GM18508 (cell line): ENCODE measurements at regions not wholly inside any gene's neighbourhood (a gene's known extent, or its start where the extent isn't known, plus 50 kb on each side); places are given as distances from the start of the nearest gene placed in this dataset.
"Not testable (repeated sequence)": the region's sequence is repeated elsewhere in the genome, so short reads cannot be mapped to it uniquely, and the experiment has no call there.

Experiments used
- ATAC-seq: cut with Tn5 transposase; IDR thresholded peaks from one replicate; pipeline ENCODE4 v1.9.1; 2021; ENCODE audit warnings: moderate number of reproducible peaks; ENCODE audit not compliant: insufficient read depth, unreplicated experiment

DNA sequence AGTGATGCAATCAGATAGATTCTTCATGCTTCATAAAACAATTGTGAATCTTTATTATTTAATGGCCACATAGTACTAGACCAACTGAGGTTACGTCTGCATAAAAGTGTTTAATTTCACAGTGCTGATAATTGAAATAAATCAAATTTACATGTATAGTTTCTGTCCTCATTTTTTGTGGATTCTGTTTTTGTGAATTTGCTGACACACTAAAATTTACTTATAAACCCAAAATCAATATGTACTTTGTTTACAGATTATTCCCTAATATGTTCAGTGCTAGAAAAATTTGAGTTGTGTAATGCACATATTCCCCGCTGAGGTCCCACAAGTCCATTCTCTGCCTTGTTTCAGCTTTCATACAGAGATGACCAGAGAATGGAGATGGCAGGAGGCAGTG lies 759.8 kb downstream of the CENPC start:
- ATAC-seq, result no peak

DNA sequence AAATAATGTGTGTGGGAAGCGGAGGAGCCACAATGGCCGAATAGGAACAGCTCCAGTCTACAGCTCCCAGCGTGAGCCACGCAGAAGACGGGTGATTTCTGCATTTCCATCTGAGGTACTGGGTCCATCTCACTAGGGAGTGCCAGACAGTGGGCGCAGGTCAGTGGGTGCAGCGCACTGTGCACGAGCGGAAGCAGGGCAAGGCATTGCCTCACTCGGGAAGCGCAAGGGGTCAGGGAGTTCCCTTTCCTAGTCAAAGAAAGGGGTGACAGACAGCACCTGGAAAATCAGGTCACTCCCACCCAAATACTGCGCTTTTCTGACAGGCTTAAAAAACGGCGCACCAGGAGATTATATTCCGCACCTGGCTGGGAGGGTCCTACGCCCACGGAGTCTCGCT lies 762.6 kb downstream of the CENPC start:
- not testable (repeated sequence) for ATAC-seq

DNA sequence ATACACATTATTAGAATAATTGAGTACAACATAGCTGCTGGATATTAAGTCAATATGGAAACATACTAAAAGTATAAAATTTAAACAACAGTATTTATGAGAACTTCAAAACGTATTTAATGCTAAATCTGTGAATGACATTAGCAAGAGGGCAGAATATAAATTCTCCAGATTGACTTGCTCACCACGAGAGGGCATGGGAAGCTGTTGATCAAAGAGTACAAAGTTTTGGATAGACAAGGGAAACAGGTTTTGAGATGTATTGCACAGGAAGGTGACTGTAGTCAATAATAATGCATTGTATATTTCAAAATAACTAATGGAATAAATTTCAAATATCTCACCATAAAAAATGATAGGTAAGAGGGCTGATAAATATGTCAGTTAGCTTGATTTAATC lies 768.2 kb downstream of the CENPC start:
- ATAC-seq, result no peak

DNA sequence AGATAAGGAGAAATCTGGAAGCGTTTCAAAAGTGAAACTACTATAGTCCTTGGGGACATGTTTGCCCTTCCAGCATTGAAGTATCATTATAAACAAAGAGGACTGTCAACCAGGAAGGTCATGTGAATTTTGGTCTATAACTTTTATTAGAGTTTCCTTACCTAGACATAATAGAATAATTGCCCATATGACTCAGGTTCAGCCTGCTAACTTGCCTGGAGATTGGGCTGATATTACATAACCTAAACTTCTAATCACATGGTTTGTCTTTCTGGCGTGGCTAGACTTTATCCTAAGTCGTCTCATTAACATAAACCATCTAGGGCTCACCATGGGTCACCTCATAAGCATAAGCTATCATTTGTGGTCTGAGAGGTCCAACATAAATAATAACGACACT lies 775.9 kb downstream of the CENPC start:
- no peak for ATAC-seq

DNA sequence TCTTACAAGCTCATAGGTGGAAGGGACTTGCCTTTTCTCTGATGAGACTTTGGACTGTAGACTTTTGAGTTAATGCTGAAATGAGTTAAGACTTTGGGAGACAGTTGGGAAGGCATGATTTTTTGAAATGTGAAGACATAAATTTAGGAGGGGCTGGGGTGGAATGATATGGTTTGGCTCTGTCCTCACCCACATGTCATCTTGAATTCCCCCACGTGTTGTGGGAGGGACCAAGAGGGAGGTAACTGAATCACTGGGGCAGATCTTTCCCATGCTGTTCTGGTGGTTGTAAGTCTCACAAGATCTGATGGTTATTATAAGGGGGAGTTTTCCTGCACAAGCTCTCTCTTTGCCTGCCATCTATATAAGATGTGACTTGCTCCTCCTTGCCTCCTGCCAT lies 777.9 kb downstream of the CENPC start:
- ATAC-seq, result no peak

DNA sequence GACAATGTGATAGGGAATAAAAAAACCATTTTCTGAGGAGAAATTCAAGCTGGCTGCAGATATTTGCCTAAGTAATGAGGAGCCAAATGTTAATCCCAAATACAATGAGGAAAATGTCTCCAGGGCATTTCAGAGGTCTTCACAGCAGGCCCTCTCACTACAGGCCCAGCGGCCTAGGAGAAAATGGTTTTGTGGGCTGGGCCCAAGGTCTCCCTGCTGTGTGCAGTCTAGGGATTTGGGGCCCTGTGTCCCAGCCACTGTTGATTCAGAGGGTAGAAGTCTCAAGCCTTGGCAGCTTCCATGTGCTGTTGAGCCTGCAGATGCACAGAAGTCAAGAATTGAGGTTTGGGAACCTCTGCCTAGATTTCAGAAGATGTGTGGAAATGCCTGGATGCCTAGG lies 778.7 kb downstream of the CENPC start:
- ATAC-seq, result no peak

DNA sequence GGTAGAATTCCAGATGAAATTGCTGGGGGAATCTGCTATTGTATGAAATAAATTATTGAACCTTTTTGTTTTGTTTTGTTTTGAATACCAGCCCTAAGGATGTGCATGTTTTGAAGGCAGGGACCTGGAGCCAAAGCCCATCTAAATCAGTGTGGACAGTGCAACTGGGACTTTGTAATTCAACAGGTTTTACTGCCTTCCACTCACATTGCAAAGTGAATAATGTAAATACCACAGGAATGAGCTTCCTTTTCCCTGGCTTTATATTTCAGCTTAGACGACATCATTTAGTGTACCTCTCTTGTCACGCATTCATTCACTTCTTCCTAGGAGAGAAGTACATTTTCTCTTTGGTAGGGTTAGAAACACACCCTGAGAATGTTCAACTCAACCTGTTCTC lies 795.0 kb downstream of the CENPC start:
- no peak for ATAC-seq

DNA sequence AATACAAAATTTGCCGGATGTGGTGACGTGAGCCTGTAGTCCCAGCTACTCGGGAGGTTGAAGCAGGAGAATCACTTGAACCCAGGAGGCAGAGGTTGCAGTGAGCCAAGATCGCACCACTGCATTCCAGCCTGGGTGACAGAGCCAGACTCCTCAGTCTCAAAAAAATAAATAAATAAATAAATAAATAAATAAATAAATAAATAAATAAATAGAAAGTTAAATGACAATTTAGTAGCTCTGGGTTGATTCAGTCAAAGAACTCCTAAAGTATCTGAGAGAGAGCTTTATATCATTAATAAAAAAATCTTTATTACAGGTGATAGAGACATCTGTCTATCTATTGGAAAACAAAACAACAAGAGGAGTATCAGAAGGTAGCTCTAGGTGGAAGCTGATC lies 798.4 kb downstream of the CENPC start:
- not testable (repeated sequence) for ATAC-seq

DNA sequence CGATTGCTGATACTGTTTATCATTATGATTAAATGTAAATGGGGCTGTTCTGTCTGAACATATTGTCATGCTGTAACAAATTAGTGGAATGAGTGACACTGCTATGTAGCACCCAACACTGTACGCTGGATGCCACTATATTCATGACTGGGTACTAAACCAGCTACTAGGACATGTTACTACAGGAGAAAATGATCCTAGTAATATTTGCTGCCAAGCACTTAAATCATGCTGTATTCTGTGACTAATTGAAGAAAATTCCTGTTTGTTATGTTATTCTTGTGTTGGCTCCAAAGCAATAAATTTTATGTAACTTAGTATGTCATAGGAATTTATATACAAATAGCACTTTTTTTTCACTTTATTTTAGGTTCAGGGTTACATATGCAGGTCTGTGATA lies 804.2 kb downstream of the CENPC start:
- no peak for ATAC-seq

DNA sequence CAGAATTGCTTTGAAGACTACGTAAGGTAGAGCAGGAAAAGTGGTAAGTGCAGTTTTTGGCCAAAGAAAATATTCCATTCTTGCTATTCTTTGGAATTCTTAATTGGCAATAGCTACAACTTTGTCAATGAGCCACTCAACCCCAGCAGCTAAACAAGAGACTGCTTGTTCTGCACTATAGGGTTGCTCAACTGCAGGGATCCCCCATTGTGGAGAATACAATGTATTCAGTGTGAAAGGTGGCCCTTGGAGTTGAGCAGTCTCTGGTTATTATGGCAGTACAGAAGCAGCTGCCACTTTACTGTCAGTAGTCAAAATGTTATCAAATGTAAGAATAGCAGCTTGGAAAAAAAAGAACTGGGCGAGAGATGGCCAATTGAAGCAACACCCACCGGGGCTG lies 808.7 kb downstream of the CENPC start:
- no peak for ATAC-seq

DNA sequence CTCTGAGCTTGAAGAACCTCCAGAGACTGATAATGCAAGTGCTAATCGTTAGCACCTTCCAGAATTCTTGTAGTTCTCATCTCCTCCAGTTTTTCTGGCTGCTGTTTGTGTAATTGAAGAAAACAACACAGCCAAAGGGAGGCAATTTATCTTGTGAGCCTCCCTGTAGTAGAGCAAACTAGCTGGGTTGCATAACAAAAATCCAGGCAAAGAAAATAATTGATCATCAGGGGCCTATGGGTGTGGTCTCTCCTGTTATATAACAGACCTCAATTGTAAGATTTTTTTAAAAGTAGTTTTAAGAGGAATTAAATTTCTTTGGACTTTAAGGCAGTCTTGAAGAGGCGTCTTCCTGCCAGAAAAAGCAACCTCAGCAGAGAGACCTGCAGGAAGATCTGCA lies 817.0 kb downstream of the CENPC start:
- ATAC-seq, result no peak

DNA sequence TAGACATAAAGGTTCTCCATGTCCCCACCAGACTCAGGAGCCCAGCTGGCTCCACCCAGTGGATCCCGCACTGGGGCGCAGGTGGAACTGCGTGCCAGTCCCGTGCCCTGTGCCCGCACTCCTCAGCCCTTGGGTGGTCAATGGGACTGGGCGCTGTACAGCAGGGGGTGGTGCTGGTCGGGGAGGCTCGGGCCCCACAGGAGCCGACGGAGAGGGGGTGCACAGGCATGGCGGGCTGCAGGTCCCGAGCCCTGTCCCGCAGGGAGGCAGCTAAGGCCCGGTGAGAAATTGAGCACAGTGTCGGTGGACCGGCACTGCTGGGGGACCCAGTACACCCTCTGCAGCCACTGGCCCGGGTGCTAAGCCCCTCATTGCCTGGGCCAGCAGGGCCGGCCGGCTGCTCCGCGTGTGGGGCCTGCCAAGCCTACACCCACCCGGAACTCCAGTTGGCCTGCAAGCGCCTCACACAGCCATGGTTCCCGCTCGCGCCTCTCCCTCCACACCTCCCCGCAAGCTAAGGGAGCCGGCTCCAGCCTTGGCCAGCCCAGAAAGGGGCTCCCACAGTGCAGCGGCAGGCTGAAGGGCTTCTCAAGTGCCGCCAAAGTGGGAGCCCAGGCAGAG lies 832.9 kb downstream of the CENPC start:
- not testable (repeated sequence) for ATAC-seq

DNA sequence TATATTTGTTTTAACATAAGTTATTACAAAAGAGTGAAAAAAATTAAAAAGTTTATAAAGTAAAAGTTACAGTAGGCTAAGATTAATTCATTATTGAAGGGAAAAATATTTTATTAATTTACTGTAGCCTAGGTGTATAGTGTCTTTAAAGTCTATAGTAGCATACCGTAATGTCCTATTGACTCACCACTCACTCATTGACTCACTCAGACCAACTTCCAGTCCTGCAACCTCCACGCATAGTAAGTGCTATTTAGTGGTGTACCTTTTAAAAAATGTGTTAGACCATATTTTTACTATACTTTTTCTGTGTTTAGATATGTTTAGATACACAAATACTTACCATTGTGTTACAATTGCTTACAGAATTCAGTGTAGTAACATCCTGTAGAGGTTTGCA lies 841.1 kb downstream of the CENPC start:
- no peak for ATAC-seq

DNA sequence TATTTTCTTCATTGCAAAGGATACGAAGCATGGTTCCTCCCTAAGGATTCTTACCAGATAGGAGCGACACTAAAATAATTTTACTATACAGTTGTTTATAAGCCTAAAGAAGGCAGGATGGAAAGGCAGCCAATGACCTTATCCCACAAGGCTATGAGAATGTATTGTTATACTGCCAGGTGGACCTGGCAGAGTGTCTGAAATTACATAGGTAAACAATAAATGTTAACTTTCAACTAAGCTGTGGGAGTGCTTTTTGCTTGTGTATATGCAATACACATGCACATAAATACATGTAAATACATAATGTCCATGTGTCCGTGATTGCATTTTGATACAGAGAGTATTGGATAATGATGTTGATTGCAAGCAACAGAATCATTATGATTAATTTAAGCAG lies 850.6 kb downstream of the CENPC start:
- no peak for ATAC-seq

DNA sequence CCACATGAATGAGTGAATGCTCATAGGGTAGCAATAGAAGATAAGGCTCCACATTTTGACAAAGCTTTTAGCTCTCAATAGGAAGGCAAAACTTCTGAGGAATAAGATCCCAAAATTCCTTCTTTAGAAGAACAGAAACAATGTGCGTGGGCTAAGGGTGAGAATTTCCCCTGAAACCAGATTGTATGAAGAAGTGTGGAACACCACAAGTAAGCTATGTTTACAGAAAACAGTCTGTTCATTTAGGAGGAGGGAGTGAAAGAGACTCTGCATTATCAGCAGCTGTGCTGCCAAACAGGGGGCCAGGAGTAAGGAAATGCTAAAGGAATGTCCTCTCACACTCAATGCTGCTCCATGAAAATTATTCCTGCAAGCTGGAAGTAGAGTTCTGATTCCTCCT lies 851.6 kb downstream of the CENPC start:
- no peak for ATAC-seq

DNA sequence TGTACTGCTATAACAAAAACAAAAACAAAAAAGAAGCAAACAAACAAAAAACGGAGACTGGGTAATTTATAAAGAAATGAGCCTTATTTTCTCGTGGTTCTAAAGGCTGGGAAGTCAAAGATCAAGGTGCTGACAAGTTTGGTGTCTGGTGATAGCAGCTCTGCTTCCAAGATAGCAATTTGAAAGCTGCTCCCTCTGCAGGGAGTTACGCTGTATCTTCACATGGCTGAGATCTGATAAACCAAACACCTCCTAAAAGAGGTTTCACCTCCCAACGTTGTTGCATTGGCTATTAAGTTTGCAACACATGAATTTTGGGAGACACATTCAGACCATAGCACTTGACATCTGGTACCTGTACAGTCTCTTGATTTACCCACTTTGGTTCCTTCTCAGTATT lies 854.2 kb downstream of the CENPC start:
- no peak for ATAC-seq

DNA sequence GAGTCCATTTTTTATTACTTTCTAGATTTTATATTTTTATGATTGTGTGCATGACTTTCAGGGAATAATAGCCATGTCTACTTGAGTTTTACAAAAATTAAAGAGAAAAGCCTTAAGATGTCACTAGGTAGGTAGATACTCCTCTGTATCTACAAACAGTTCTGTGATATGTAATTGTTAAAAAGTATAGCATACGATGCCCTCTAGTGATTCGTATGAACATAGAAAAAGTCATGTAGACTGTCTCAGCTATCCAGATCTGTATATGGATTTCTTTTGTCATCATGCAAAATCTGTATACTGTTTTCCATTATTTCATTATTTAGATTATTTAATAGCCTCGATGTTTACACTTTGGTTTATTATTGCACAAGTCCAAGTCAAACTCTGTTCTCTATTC lies 856.6 kb downstream of the CENPC start:
- ATAC-seq, result no peak

DNA sequence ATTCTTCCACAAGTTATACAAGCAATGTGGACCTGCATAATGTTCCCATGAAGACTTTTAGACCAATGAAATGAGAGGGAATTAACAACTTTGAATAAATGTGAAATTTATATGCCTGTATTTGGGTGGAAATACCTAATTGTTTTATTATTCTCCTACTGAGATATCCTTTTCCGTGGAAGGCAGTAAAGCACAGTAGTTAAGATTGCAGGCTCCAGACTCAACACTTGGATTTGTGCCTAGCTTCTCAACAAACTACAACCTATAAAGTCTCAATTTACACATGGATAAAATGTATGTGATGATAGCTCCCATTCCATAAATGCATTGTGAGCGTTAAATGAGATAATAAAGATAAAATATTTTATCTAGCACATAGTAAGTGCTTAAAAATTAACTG lies 857.8 kb downstream of the CENPC start:
- ATAC-seq, result no peak

DNA sequence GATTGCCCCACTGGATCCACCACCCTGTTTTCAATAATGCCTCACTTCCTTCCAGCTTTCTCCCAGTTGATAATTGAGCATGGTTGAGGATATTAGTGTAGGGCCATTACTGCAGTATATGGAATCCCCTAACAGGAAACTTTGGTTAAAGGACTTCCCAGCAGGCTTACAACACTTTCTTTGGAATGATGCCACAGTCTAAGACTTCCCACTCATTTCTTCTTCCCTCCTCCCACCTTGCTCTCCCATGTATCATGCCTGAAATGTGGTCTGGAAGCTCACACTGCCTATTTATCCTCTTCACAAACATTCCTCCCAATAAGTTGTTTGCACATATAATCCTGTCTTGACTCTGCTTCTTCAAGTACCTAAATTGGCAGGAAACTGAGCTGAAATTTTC lies 863.3 kb downstream of the CENPC start:
- ATAC-seq, result no peak

DNA sequence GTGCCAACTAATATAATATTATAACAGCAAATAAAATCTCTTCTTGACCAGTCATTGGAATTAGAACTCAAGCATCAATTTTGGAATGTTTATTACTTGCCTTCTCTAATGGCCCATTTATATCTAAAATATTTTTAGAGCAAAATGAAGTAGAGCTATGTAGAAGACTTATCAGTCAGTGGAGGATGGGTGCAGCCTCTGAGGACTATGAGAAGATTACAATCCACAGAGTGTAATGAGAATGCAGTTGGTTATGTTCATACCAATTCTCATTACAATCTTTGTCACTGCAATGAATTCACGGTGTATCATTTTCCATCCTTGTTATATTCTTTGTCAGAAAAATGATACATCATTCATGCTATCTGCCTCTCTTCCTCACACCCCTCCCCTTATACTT lies 878.1 kb downstream of the CENPC start:
- ATAC-seq, result no peak

DNA sequence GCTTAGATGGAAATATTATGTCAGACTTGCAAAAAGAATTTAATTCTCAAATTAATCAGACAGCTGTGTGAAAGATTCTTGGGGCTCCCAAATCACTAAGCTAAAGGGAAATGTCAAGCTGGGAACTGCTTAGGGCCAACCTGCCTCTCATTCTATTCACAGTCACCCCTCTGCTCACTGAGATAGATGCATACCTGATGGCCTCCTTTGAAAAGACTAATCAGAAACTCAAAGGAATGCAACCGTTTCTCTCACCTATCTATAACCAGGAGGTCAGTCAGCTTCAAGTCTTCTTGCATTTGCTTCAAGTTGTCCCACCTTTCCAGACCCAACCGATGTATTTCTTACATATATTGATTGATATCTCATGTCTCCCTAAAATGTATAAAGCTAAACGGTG lies 882.7 kb downstream of the CENPC start:
- ATAC-seq, result no peak

DNA sequence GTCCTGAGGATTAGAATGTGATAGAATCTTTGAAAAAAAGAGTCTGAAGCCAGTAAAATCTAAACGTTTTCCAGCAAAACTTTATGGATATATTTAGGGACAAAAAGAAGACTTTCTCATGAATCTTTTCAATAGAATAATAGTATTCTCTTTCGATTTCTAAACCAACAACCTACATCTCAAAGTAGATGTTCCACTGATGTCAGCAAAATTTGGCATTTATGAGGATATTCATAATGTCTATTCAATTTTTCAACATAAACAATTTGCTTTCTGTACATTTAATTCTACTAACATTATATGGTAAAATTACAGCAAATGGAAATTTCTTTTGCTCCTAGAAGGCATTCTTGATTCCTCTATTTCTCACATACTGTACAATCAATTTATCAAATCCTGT lies 886.5 kb downstream of the CENPC start:
- no peak for ATAC-seq

DNA sequence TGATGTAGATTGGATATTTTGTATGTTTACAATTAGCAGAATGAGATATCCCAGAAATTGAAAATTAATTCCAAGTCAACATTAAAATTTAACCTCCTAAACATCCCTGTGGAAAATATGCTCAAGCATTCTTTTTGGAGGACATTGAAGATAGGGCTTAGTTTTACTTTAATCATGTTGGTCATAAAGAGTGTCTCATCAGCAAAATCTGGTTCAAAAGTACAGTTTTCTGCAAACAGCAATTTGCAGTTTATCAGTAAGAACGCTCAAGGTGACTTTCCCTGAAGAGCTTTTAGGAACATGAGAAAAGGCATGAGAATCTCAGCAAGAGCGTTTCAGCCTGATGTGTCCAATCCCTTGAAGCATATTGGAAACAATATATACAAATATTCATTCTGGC lies 889.8 kb downstream of the CENPC start:
- no peak for ATAC-seq
